Breast epithelium (tissue), 3 donors: ENCODE measurements at regions not wholly inside any gene's neighbourhood (a gene's known extent, or its start where the extent isn't known, plus 50 kb on each side); places are given as distances from the start of the nearest gene placed in this dataset.

Experiments used
- POLR2A ChIP-seq: fragments of 450-650 bp; IDR thresholded peaks from one replicate; pipeline ENCODE4 v1.6.1; 2016; ENCODE audit warnings: antibody characterized with exemption, mild to moderate bottlenecking, moderate library complexity
- TF ChIP-seq, protein P1 (sequence below), 3 donors: fragments of 450-650 bp; IDR thresholded peaks; one replicate each; pipeline ENCODE4 v1.5.1; 2016 to 2017; ENCODE audit warnings: antibody characterized with exemption in 3 of 3, mild to moderate bottlenecking in 3 of 3, moderate library complexity in 3 of 3

GRCh38 chr2:187996630-187997029 lies 295.0 kb upstream of the GULP1 start:
- no peak for TF ChIP-seq POLR2A
- TF ChIP-seq, protein P1, sequence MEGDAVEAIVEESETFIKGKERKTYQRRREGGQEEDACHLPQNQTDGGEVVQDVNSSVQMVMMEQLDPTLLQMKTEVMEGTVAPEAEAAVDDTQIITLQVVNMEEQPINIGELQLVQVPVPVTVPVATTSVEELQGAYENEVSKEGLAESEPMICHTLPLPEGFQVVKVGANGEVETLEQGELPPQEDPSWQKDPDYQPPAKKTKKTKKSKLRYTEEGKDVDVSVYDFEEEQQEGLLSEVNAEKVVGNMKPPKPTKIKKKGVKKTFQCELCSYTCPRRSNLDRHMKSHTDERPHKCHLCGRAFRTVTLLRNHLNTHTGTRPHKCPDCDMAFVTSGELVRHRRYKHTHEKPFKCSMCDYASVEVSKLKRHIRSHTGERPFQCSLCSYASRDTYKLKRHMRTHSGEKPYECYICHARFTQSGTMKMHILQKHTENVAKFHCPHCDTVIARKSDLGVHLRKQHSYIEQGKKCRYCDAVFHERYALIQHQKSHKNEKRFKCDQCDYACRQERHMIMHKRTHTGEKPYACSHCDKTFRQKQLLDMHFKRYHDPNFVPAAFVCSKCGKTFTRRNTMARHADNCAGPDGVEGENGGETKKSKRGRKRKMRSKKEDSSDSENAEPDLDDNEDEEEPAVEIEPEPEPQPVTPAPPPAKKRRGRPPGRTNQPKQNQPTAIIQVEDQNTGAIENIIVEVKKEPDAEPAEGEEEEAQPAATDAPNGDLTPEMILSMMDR (IDR thresholded peaks at IDR 0.05) = no peak
